Mesenchymal stem cell (in vitro differentiated cells and primary cell): ENCODE measurements at regions not wholly inside any gene's neighbourhood (a gene's known extent, or its start where the extent isn't known, plus 50 kb on each side); places are given as distances from the start of the nearest gene placed in this dataset.

Experiments
- DNase-seq: peaks from one replicate; pipeline ENCODE4 v3.0.0-alpha.2; 2013
- H2AFZ ChIP-seq: one replicate; pipeline ENCODE4 v1.6.1; 2013; ENCODE audit warnings: low read depth, mild to moderate bottlenecking, control low read depth, inconsistent platforms, low read length, moderate library complexity
- H2AK5ac ChIP-seq: 2 replicates; pipeline ENCODE4 v1.6.1; 2013; ENCODE audit warnings: low read length, moderate library complexity, mild to moderate bottlenecking, inconsistent platforms; ENCODE audit not compliant: severe bottlenecking
- H2BK120ac ChIP-seq: one replicate; pipeline ENCODE4 v1.6.1; 2013; ENCODE audit warnings: low read depth, mild to moderate bottlenecking, inconsistent platforms, low read length, moderate library complexity
- H2BK12ac ChIP-seq, 2 experiments: one replicate each; pipeline ENCODE4 v1.6.1; 2013; ENCODE audit warnings: inconsistent platforms in 2 of 2, low read length in 2 of 2, mild to moderate bottlenecking in 2 of 2, moderate library complexity in 2 of 2, control low read depth in 1 of 2
- H2BK15ac ChIP-seq: one replicate; pipeline ENCODE4 v1.6.1; 2013; ENCODE audit warnings: mild to moderate bottlenecking, low read depth, inconsistent platforms; ENCODE audit not compliant: poor library complexity, severe bottlenecking
- H2BK5ac ChIP-seq: 2 replicates; pipeline ENCODE4 v1.6.1; 2013; ENCODE audit warnings: low read depth, mild to moderate bottlenecking, low read length, control low read depth, inconsistent platforms; ENCODE audit not compliant: poor library complexity, severe bottlenecking
- H3K14ac ChIP-seq, 2 experiments: one replicate each; pipeline ENCODE4 v1.6.1; 2013; ENCODE audit warnings: inconsistent platforms in 2 of 2, low read length in 2 of 2, control low read depth in 1 of 2, mild to moderate bottlenecking in 1 of 2, moderate library complexity in 1 of 2
- H3K18ac ChIP-seq, 2 experiments: one replicate each; pipeline ENCODE4 v1.6.1; 2013; ENCODE audit warnings: inconsistent platforms in 2 of 2, low read length in 2 of 2, control low read depth in 1 of 2, low read depth in 1 of 2, mild to moderate bottlenecking in 1 of 2
- H3K23ac ChIP-seq, 2 experiments: one replicate each; pipeline ENCODE4 v1.6.1; 2013; ENCODE audit warnings: inconsistent platforms in 2 of 2, low read length in 2 of 2, mild to moderate bottlenecking in 2 of 2, moderate library complexity in 2 of 2, control low read depth in 1 of 2
- H3K27ac ChIP-seq: 2 replicates; pipeline ENCODE4 v1.5.1; 2013; ENCODE audit warnings: mild to moderate bottlenecking, moderate library complexity, low read length, control low read depth, inconsistent platforms; ENCODE audit not compliant: poor library complexity, severe bottlenecking
- H3K27me3 ChIP-seq, 2 experiments: 2 replicates each; pipeline versions ENCODE4 v1.6.1 to v1.7.0; 2013; ENCODE audit warnings: low read length in 2 of 2, mild to moderate bottlenecking in 2 of 2, moderate library complexity in 2 of 2, control low read depth in 1 of 2, inconsistent platforms in 1 of 2; ENCODE audit not compliant: control insufficient read depth in 1 of 2, insufficient read depth in 1 of 2
- H3K36me3 ChIP-seq, 2 experiments: 2 replicates each; pipeline versions ENCODE4 v1.6.1 to v1.7.0; 2013; ENCODE audit warnings: low read length in 2 of 2, control low read depth in 1 of 2, inconsistent platforms in 1 of 2, low read depth in 1 of 2, mild to moderate bottlenecking in 1 of 2; ENCODE audit not compliant: insufficient read depth in 2 of 2, control insufficient read depth in 1 of 2
- H3K4ac ChIP-seq, 2 experiments: one replicate each; pipeline ENCODE4 v1.6.1; 2013; ENCODE audit warnings: inconsistent platforms in 2 of 2, low read length in 2 of 2, mild to moderate bottlenecking in 2 of 2, moderate library complexity in 2 of 2, control low read depth in 1 of 2, low read depth in 1 of 2
- H3K4me1 ChIP-seq: 2 replicates; pipeline ENCODE4 v1.6.1; 2013; ENCODE audit warnings: low read depth, low read length, control low read depth; ENCODE audit not compliant: control insufficient read depth, insufficient read depth
- H3K4me2 ChIP-seq: 2 replicates; pipeline ENCODE4 v1.6.1; 2013; ENCODE audit warnings: low read length, mild to moderate bottlenecking, inconsistent platforms; ENCODE audit not compliant: poor library complexity, severe bottlenecking
- H3K4me3 ChIP-seq, 2 experiments: 2 replicates each; pipeline versions ENCODE4 v1.5.1 to v1.7.0; 2013; ENCODE audit warnings: low read length in 2 of 2, mild to moderate bottlenecking in 2 of 2, control low read depth in 1 of 2, low read depth in 1 of 2; ENCODE audit not compliant: insufficient read depth in 1 of 2
- H3K79me1 ChIP-seq: replicated peaks from 2 replicates; pipeline ENCODE4 v1.6.1; 2013; ENCODE audit warnings: mild to moderate bottlenecking, control low read depth, low read length, inconsistent platforms; ENCODE audit not compliant: poor library complexity, severe bottlenecking
- H3K9ac ChIP-seq: 2 replicates; pipeline ENCODE4 v1.7.0; 2013; ENCODE audit warnings: mild to moderate bottlenecking, low read length, moderate library complexity
- H3K9me3 ChIP-seq: 2 replicates; pipeline ENCODE4 v1.7.0; 2013; ENCODE audit warnings: mild to moderate bottlenecking, low read length; ENCODE audit not compliant: control insufficient read depth
- H4K8ac ChIP-seq: one replicate; pipeline ENCODE4 v1.6.1; 2013; ENCODE audit warnings: inconsistent platforms, mild to moderate bottlenecking, low read length, moderate library complexity
- H4K91ac ChIP-seq: one replicate; pipeline ENCODE4 v1.6.1; 2013; ENCODE audit warnings: mild to moderate bottlenecking, low read length, inconsistent platforms
- WGBS: methylation state at CpG from one replicate; pipeline ENCODE4 v1.1.7; 2013; ENCODE audit warnings: mixed read lengths; 5-methylcytosine and 5-hydroxymethylcytosine counted together

DNA sequence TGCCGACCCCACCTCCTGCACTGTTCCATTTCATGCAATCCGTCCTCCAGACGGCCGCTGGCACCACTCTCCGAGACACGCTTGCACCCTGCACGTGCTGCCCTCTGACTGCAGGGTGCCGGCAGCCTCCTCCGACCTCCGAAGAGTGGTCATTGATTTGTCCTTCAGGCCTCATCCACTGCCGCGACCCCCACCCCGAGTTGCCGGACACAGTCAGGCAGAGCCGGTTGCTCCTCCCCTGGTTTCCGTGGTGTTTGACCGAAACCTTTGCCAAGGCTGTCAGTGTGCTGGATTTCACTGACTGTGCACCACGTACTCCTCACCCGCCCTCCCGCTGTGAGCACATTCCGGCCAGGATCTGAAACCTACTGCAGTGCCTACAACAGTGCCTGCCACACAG is 156.4 kb upstream of the PDE10A start:
- Histone ChIP-seq H3K4me2 (no peak overlapping the region), H3K27ac (no peak overlapping the region), H3K14ac (no peak overlapping the region), H3K79me1 (no peaks in the 10 kb centered on the region), H2AK5ac (no peak overlapping the region), H3K9me3 (no peaks in the 10 kb centered on the region), H3K4ac (no peak overlapping the region), H2BK15ac (no peak overlapping the region), H2BK5ac (no peak overlapping the region), H2BK120ac (no peak overlapping the region), H3K36me3 (no peaks in the 10 kb centered on the region), H3K18ac (no peak overlapping the region), H3K27me3 (peaks cover 38 to 44% of the 10 kb centered on the region in 2 experiments), H2AFZ (no peak overlapping the region), H3K23ac (no peak overlapping the region), H4K8ac (no peak overlapping the region), H3K9ac (no peak overlapping the region), H4K91ac (no peak overlapping the region), H2BK12ac (no peak overlapping the region), H3K4me1 (peaks cover 10% of the 10 kb centered on the region), H3K4me3 (peak overlapping the region in 1 of 2 experiments; percentile 51)
- DNase-seq: no peak
- WGBS: 83% methylated on average over 21 of the region's 21 CpGs

DNA sequence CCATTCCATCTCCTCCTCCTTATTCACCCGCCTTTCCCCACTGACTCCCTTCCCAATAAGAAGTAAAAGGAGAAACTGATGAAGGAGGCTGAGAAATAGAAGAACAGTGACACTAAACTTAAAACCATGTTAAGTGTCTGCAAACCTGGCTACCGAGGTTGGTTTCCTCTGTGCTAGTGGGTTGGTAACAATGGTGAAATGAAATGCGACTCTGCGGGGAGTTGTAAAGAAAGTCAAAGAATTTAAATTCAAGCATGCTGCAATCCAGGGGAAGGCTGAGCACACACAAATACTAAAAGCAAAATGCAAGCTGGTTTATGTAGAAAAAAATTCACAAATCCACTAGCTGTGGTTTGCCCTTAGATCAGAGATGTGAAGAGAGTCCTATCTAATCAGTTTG is 155.2 kb upstream of the PDE10A start:
- H2BK12ac ChIP-seq: no peak overlapping the region
- H3K9me3 ChIP-seq: no peaks in the 10 kb centered on the region
- 56% methylated on average over 4 of the region's 4 CpGs for WGBS
- H3K4me1 ChIP-seq: peaks cover 9% of the 10 kb centered on the region
- no peak overlapping the region for H3K4me3 ChIP-seq
- H3K27ac ChIP-seq: no peak overlapping the region
- H4K8ac ChIP-seq: no peak overlapping the region
- H2BK15ac ChIP-seq: no peak overlapping the region
- H2AK5ac ChIP-seq: no peak overlapping the region
- H3K4ac ChIP-seq: no peak overlapping the region
- no peak overlapping the region for H3K14ac ChIP-seq
- H2BK5ac ChIP-seq: no peak overlapping the region
- no peak overlapping the region for H3K23ac ChIP-seq
- H3K36me3 ChIP-seq: no peaks in the 10 kb centered on the region
- peaks cover 38 to 48% of the 10 kb centered on the region in 2 experiments for H3K27me3 ChIP-seq
- no peak for DNase-seq
- H3K4me2 ChIP-seq: no peak overlapping the region
- H3K9ac ChIP-seq: no peak overlapping the region
- H2AFZ ChIP-seq: no peak overlapping the region
- no peak overlapping the region for H3K18ac ChIP-seq
- H3K79me1 ChIP-seq: no peaks in the 10 kb centered on the region
- no peak overlapping the region for H4K91ac ChIP-seq
- no peak overlapping the region for H2BK120ac ChIP-seq

DNA sequence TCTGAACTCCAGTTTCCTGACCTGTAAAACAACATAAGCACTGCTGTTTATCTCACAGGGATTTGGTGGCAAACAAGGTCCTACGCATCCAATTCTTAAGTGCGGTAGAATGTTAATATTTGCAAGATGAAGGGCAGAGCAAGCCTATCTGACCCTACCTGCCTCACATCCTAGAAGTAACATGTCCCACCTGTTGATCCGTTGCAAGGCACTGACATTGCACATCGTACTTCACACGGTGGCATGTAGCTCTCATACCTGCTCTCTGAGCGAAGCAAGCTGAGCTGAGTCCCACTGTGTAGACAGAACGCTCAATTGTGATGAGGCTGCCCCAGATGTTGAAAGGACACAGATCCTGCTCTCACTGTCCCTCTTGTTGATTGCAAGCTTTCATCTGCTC is 154.7 kb upstream of the PDE10A start:
- H2BK12ac ChIP-seq: no peak overlapping the region
- no peak overlapping the region for H3K4ac ChIP-seq
- H2AK5ac ChIP-seq: no peak overlapping the region
- peaks cover 40 to 48% of the 10 kb centered on the region in 2 experiments for H3K27me3 ChIP-seq
- H2BK15ac ChIP-seq: no peak overlapping the region
- no peak overlapping the region for H3K27ac ChIP-seq
- H4K8ac ChIP-seq: no peak overlapping the region
- no peak overlapping the region for H2AFZ ChIP-seq
- no peak overlapping the region for H2BK120ac ChIP-seq
- no peaks in the 10 kb centered on the region for H3K9me3 ChIP-seq
- H3K36me3 ChIP-seq: no peaks in the 10 kb centered on the region
- no peak overlapping the region for H3K18ac ChIP-seq
- H3K79me1 ChIP-seq: no peaks in the 10 kb centered on the region
- H3K14ac ChIP-seq: no peak overlapping the region
- no peak overlapping the region for H3K23ac ChIP-seq
- peaks cover 9% of the 10 kb centered on the region for H3K4me1 ChIP-seq
- 86% methylated on average over 7 of the region's 7 CpGs for WGBS
- H3K9ac ChIP-seq: no peak overlapping the region
- H2BK5ac ChIP-seq: no peak overlapping the region
- H4K91ac ChIP-seq: no peak overlapping the region
- H3K4me2 ChIP-seq: no peak overlapping the region
- no peak overlapping the region for H3K4me3 ChIP-seq
- no peak for DNase-seq

DNA sequence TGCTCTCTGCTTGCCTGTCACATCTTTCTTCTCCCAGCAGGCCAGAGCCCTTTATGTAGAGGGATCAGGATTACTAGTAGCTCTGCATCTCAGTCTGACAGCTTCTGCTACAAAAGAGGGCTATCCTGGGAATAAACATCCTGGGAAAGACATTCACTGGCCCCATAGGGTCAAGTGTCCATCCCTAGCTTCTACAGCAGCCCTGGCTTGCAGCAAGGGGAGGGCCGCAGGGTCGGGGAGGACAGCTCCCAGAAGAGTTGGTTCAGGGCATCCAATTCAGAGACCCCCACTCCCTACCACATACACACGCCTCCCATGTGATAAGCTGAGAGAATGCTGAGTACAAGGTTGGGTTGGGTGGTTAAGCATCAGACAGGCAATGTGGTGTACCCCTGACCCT is 154.1 kb upstream of the PDE10A start:
- no peak overlapping the region for H2AFZ ChIP-seq
- no peak overlapping the region for H3K27ac ChIP-seq
- no peak overlapping the region for H2BK12ac ChIP-seq
- peaks cover 9% of the 10 kb centered on the region for H3K4me1 ChIP-seq
- no peaks in the 10 kb centered on the region for H3K79me1 ChIP-seq
- H3K4ac ChIP-seq: no peak overlapping the region
- no peak overlapping the region for H3K4me2 ChIP-seq
- no peak overlapping the region for H3K18ac ChIP-seq
- no peak overlapping the region for H3K14ac ChIP-seq
- no peak overlapping the region for H2BK15ac ChIP-seq
- no peak overlapping the region for H2BK120ac ChIP-seq
- no peak overlapping the region for H4K91ac ChIP-seq
- H3K27me3 ChIP-seq: peaks cover 43 to 48% of the 10 kb centered on the region in 2 experiments
- H3K9ac ChIP-seq: no peak overlapping the region
- H3K9me3 ChIP-seq: no peaks in the 10 kb centered on the region
- H3K36me3 ChIP-seq: no peaks in the 10 kb centered on the region
- no peak for DNase-seq
- no peak overlapping the region for H3K23ac ChIP-seq
- H3K4me3 ChIP-seq: no peak overlapping the region
- H2AK5ac ChIP-seq: no peak overlapping the region
- H2BK5ac ChIP-seq: no peak overlapping the region
- WGBS: 54% methylated on average over 2 of the region's 3 CpGs
- no peak overlapping the region for H4K8ac ChIP-seq
